Caco-2 (cell line): ENCODE measurements at regions not wholly inside any gene's neighbourhood (a gene's known extent, or its start where the extent isn't known, plus 50 kb on each side); places are given as distances from the start of the nearest gene placed in this dataset.
"Not testable (repeated sequence)": the region's sequence is repeated elsewhere in the genome, so short reads cannot be mapped to it uniquely, and the experiment has no call there.

ENCODE experiments used
- BruUV-seq: library from RNA; stranded (reverse); fragments of 400-500 nt; replicated peaks from 2 replicates; lab custom pipeline; 2021; lab: Mats Ljungman, UMichigan
- CTCF ChIA-PET: fragments of 300-600 bp; sonication (Branson Sonifier 250); formaldehyde crosslinking; loops from one replicate; lab custom pipeline; 2022; ENCODE audit warnings: antibody characterized with exemption; lab: Charles Lee
- POLR2A ChIA-PET: fragments of 300-600 bp; sonication (Branson Sonifier 250); formaldehyde crosslinking; loops from one replicate; lab custom pipeline; 2022; ENCODE audit warnings: antibody characterized with exemption; lab: Charles Lee
- DNase-seq, 2 experiments: peaks; one replicate each; pipeline versions ENCODE4 v3.0.0 to v3.0.0-alpha.2; 2020 to 2022
- H3K27me3 ChIP-seq: replicated peaks from 2 replicates; pipeline ENCODE4 v1.6.0; 2011; ENCODE audit warnings: low read length; ENCODE audit not compliant: control insufficient read depth, insufficient read depth
- H3K36me3 ChIP-seq: 2 replicates; pipeline ENCODE4 v1.5.1; 2011; ENCODE audit warnings: low read length; ENCODE audit not compliant: control insufficient read depth, insufficient read depth
- H3K4me1 ChIP-seq: fragments of 250-450 bp; sonication (Bioruptor Pico); 2 replicates; pipeline ENCODE4 v1.5.1; 2020; ENCODE audit warnings: mild to moderate bottlenecking
- H3K4me3 ChIP-seq: 2 replicates; pipeline ENCODE4 v1.5.1; 2011; ENCODE audit warnings: low read depth, mild to moderate bottlenecking, control low read depth, low read length
- H3K9me3 ChIP-seq: fragments of 250-450 bp; sonication (Bioruptor Pico); 2 replicates; pipeline ENCODE4 v1.5.1; 2020; ENCODE audit warnings: mild to moderate bottlenecking, moderate library complexity
- H3K27ac Mint-ChIP-seq: one replicate; pipeline ENCODE4 v1.8.0; 2022; ENCODE audit warnings: mixed read lengths; ENCODE audit not compliant: unreplicated experiment
- H3K27me3 Mint-ChIP-seq: one replicate; pipeline ENCODE4 v1.8.0; 2022; ENCODE audit warnings: mixed read lengths; ENCODE audit not compliant: insufficient read depth, unreplicated experiment
- H3K36me3 Mint-ChIP-seq: one replicate; pipeline ENCODE4 v1.8.0; 2022; ENCODE audit warnings: mild to moderate bottlenecking, mixed read lengths; ENCODE audit not compliant: insufficient read depth, unreplicated experiment
- H3K4me1 Mint-ChIP-seq: one replicate; pipeline ENCODE4 v1.8.0; 2022; ENCODE audit warnings: low read depth, mixed read lengths; ENCODE audit not compliant: unreplicated experiment
- H3K4me3 Mint-ChIP-seq: one replicate; pipeline ENCODE4 v1.8.0; 2022; ENCODE audit warnings: mild to moderate bottlenecking, moderate library complexity, mixed read lengths; ENCODE audit not compliant: unreplicated experiment
- H3K9me3 Mint-ChIP-seq: one replicate; pipeline ENCODE4 v1.8.0; 2022; ENCODE audit warnings: mixed read lengths; ENCODE audit not compliant: unreplicated experiment
- CTCF ChIP-seq, 2 experiments: fragments of 200-600 bp in 1 of 2; IDR thresholded peaks; 1 replicate in 1 of 2; 2 replicates in 1 of 2; pipeline versions ENCODE4 v1.5.1 to v1.8.0; 2011 to 2022; ENCODE audit warnings: antibody characterized with exemption in 1 of 2, control low read depth in 1 of 2, inconsistent platforms in 1 of 2, low read depth in 1 of 2, low read length in 1 of 2, mild to moderate bottlenecking in 1 of 2, moderate library complexity in 1 of 2; ENCODE audit not compliant: insufficient read depth in 1 of 2, severe bottlenecking in 1 of 2, unreplicated experiment in 1 of 2
- intact Hi-C: fragments of 100-400 bp; cut with micrococcal nuclease; formaldehyde crosslinking; loops from one replicate; pipeline ENCODE4 v1.10.0; 2022; ENCODE audit not compliant: unreplicated experiment

- H3K4me1 ChIP-seq, H3K4me3 ChIP-seq, H3K27me3 ChIP-seq, H3K27me3 Mint-ChIP-seq, H3K4me3 Mint-ChIP-seq, DNase-seq, intact Hi-C loops, CTCF ChIA-PET, POLR2A ChIA-PET, H3K4me1 Mint-ChIP-seq, BruUV-seq, H3K36me3 Mint-ChIP-seq, H3K27ac Mint-ChIP-seq, H3K36me3 ChIP-seq, H3K9me3 ChIP-seq, H3K9me3 Mint-ChIP-seq: not testable (repeated sequence)
Measured at GRCh38 chr1:146486300-146487014, 257.6 kb upstream of the NOTCH2NLA start.

- DNase-seq, POLR2A ChIA-PET, intact Hi-C loops, H3K4me3 Mint-ChIP-seq, H3K4me1 Mint-ChIP-seq, H3K27me3 Mint-ChIP-seq, H3K36me3 Mint-ChIP-seq, H3K36me3 ChIP-seq, H3K27ac Mint-ChIP-seq, BruUV-seq, H3K4me3 ChIP-seq, H3K27me3 ChIP-seq, H3K4me1 ChIP-seq, H3K9me3 Mint-ChIP-seq, CTCF ChIA-PET, H3K9me3 ChIP-seq: not testable (repeated sequence)
Measured at GRCh38 chr1:146484195-146484594, 255.4 kb upstream of the NOTCH2NLA start.

GRCh38 chr1:146479188-146479587, 250.4 kb upstream of the NOTCH2NLA start:
- H3K27me3 ChIP-seq, H3K9me3 ChIP-seq, POLR2A ChIA-PET, CTCF ChIA-PET, H3K27ac Mint-ChIP-seq, H3K36me3 ChIP-seq, H3K9me3 Mint-ChIP-seq, H3K4me3 ChIP-seq, H3K4me3 Mint-ChIP-seq, BruUV-seq, DNase-seq, H3K36me3 Mint-ChIP-seq, H3K4me1 Mint-ChIP-seq, H3K4me1 ChIP-seq, intact Hi-C loops, H3K27me3 Mint-ChIP-seq: not testable (repeated sequence)

- POLR2A ChIA-PET, H3K27me3 Mint-ChIP-seq, H3K4me1 ChIP-seq, H3K4me3 Mint-ChIP-seq, H3K4me1 Mint-ChIP-seq, H3K27me3 ChIP-seq, BruUV-seq, H3K9me3 Mint-ChIP-seq, CTCF ChIA-PET, H3K36me3 Mint-ChIP-seq, H3K36me3 ChIP-seq, intact Hi-C loops, H3K27ac Mint-ChIP-seq, H3K9me3 ChIP-seq, H3K4me3 ChIP-seq: not testable (repeated sequence)
- peak in 1 of 2 experiments; percentile 10 for DNase-seq
- TF ChIP-seq CTCF (IDR thresholded peaks at IDR 0.05; ENCODE audit: insufficient read depth in 1 of 2, low read depth in 1 of 2, low read length in 1 of 2, severe bottlenecking in 1 of 2, unreplicated experiment in 1 of 2) = peak; percentile 51 to 74
Measured at GRCh38 chr1:146478125-146478720, 249.4 kb upstream of the NOTCH2NLA start.

- H3K27me3 Mint-ChIP-seq, DNase-seq, POLR2A ChIA-PET, intact Hi-C loops, H3K36me3 ChIP-seq, H3K36me3 Mint-ChIP-seq, H3K9me3 ChIP-seq, H3K4me1 ChIP-seq, H3K9me3 Mint-ChIP-seq, H3K4me3 ChIP-seq, H3K4me3 Mint-ChIP-seq, BruUV-seq, CTCF ChIA-PET, H3K27me3 ChIP-seq, H3K4me1 Mint-ChIP-seq, H3K27ac Mint-ChIP-seq: not testable (repeated sequence)
Measured at GRCh38 chr1:146475086-146475485, 246.3 kb upstream of the NOTCH2NLA start.

- not testable (repeated sequence) for BruUV-seq
Measured at GRCh38 chr1:146474216-146474615, 245.4 kb upstream of the NOTCH2NLA start.

More at GRCh38 chr1:146474216-146474615, 245.4 kb upstream of the NOTCH2NLA start:
- H3K27me3 ChIP-seq, H3K9me3 Mint-ChIP-seq, POLR2A ChIA-PET, H3K4me1 Mint-ChIP-seq, H3K27ac Mint-ChIP-seq, CTCF ChIA-PET, H3K27me3 Mint-ChIP-seq, H3K4me3 Mint-ChIP-seq, H3K36me3 ChIP-seq, H3K4me1 ChIP-seq, H3K4me3 ChIP-seq, H3K9me3 ChIP-seq, H3K36me3 Mint-ChIP-seq, DNase-seq, intact Hi-C loops: not testable (repeated sequence)
